ENCODE measurements at regions not wholly inside any gene's neighbourhood (a gene's known extent, or its start where the extent isn't known, plus 50 kb on each side); places are given as distances from the start of the nearest gene placed in this dataset.

DNA sequence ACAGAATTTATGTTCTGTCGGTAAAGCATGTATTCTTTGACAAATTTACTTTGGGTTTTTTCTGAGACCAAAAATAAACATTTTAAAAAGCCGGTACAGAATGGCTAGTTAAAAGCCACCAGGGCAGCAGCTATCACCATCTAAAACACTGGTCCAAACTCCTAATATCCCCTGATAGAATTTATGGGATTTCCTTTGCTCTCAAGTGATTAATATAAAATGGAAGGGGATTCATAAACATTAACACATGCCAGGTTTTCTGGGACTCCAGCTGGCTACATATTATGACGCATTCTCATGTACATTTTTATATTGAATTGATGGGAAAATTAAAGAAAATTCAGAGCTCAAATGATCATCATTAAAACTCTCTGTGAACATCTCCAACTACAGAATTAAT is 640.8 kb downstream of the C12orf50 start:
- POLR2A ChIA-PET: no interaction called here
- H3K36me3 ChIP-seq (replicated peaks in 1 of 2; ENCODE audit: control extremely low read depth in 1 of 2, control insufficient read depth in 1 of 2, extremely low read depth in 1 of 2, insufficient read depth in 2 of 2, low read length in 1 of 2): no peaks in the 10 kb centered on the region
- no CpG with 5 or more reads among the region's 3 CpGs for WGBS (ENCODE audit: insufficient coverage)

DNA sequence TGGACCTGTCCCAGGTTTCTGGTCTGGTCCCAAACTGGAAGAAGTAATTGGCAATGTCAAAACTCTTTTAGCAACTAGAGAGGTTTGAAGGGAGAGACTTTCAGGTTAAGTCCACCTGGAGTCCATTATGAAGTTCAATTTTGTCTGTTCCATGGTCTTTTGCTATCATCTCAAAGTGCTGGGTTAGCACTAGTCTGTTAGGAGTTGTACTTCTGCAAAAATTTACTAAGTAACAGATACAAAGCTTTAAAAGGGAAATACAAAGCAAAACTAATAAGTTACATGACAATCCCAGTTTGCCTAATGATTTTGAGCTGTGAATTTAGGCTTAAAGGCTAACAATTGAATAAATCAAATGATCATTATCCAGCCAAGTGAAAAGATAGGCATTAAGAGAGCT is 643.9 kb downstream of the C12orf50 start:
- Mint-ChIP-seq H3K9me3 (ENCODE audit: insufficient read depth) (no peaks in the 10 kb centered on the region), H3K27ac (no peak overlapping the region), H3K4me1 (peaks cover 5% of the 10 kb centered on the region), H3K27me3 (no peaks in the 10 kb centered on the region), H3K4me3 (no peak overlapping the region)
- H3K36me3 ChIP-seq (replicated peaks in 1 of 2; ENCODE audit: control extremely low read depth in 1 of 2, control insufficient read depth in 1 of 2, extremely low read depth in 1 of 2, insufficient read depth in 2 of 2, low read length in 1 of 2): no peaks in the 10 kb centered on the region
- DNase-seq (no peak), ATAC-seq (ENCODE audit: low read depth) (no peak)
- no peak overlapping the region for H3K27ac ChIP-seq (ENCODE audit: low read length in 2 of 2)
- no peak overlapping the region for H2AFZ ChIP-seq (ENCODE audit: insufficient read depth, low read depth, low read length, poor library complexity, severe bottlenecking)
- H3K4me1 ChIP-seq (ENCODE audit: control insufficient read depth in 2 of 2, insufficient read depth in 2 of 2, low read length in 2 of 2): no peaks in the 10 kb centered on the region
- CTCF ChIA-PET: no interaction called here
- H3K4me2 ChIP-seq (replicated peaks; ENCODE audit: low read depth, low read length, poor library complexity, severe bottlenecking): no peak overlapping the region
- POLR2A ChIA-PET: no interaction called here
- no peaks in the 10 kb centered on the region for H4K20me1 ChIP-seq (ENCODE audit: control insufficient read depth, insufficient read depth, low read length, poor library complexity, severe bottlenecking)
- H3K79me2 ChIP-seq (ENCODE audit: control insufficient read depth, insufficient read depth, low read length): no peaks in the 10 kb centered on the region
- TF ChIP-seq, protein P1, sequence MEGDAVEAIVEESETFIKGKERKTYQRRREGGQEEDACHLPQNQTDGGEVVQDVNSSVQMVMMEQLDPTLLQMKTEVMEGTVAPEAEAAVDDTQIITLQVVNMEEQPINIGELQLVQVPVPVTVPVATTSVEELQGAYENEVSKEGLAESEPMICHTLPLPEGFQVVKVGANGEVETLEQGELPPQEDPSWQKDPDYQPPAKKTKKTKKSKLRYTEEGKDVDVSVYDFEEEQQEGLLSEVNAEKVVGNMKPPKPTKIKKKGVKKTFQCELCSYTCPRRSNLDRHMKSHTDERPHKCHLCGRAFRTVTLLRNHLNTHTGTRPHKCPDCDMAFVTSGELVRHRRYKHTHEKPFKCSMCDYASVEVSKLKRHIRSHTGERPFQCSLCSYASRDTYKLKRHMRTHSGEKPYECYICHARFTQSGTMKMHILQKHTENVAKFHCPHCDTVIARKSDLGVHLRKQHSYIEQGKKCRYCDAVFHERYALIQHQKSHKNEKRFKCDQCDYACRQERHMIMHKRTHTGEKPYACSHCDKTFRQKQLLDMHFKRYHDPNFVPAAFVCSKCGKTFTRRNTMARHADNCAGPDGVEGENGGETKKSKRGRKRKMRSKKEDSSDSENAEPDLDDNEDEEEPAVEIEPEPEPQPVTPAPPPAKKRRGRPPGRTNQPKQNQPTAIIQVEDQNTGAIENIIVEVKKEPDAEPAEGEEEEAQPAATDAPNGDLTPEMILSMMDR (IDR thresholded peaks at IDR 0.05): no peak
- no peak for TF ChIP-seq EZH2 (IDR thresholded peaks at IDR 0.05; ENCODE audit: borderline replicate concordance, insufficient read depth, low read depth, low read length, poor library complexity, severe bottlenecking)
- H3K9ac ChIP-seq (ENCODE audit: low read length): no peak overlapping the region
- H3K9me3 ChIP-seq (ENCODE audit: control extremely low read depth in 1 of 3, control insufficient read depth in 2 of 3, insufficient read depth in 1 of 3, low read length in 2 of 3): no peaks in the 10 kb centered on the region
- intact Hi-C loops (cut with micrococcal nuclease): no loop called here
- H3K4me3 ChIP-seq (ENCODE audit: control extremely low read depth in 1 of 5, extremely low read depth in 1 of 5, insufficient read depth in 1 of 5, low read depth in 2 of 5, low read length in 4 of 5): no peak overlapping the region
- H3K27me3 ChIP-seq (replicated peaks in 1 of 4; ENCODE audit: control extremely low read depth in 1 of 4, control insufficient read depth in 3 of 4, insufficient read depth in 4 of 4, low read length in 3 of 4): no peaks in the 10 kb centered on the region

More for the DNA sequence above, 640.8 kb downstream of the C12orf50 start:
- Histone ChIP-seq H3K4me2 (replicated peaks; ENCODE audit: low read depth, low read length, poor library complexity, severe bottlenecking) (no peak overlapping the region), H3K79me2 (ENCODE audit: control insufficient read depth, insufficient read depth, low read length) (no peaks in the 10 kb centered on the region), H3K27ac (ENCODE audit: low read length in 2 of 2) (no peak overlapping the region), H3K9me3 (ENCODE audit: control extremely low read depth in 1 of 3, control insufficient read depth in 2 of 3, insufficient read depth in 1 of 3, low read length in 2 of 3) (no peaks in the 10 kb centered on the region), H3K4me1 (ENCODE audit: control insufficient read depth in 2 of 2, insufficient read depth in 2 of 2, low read length in 2 of 2) (no peaks in the 10 kb centered on the region), H3K9ac (ENCODE audit: low read length) (no peak overlapping the region), H4K20me1 (ENCODE audit: control insufficient read depth, insufficient read depth, low read length, poor library complexity, severe bottlenecking) (no peaks in the 10 kb centered on the region), H2AFZ (ENCODE audit: insufficient read depth, low read depth, low read length, poor library complexity, severe bottlenecking) (no peak overlapping the region), H3K4me3 (ENCODE audit: control extremely low read depth in 1 of 5, extremely low read depth in 1 of 5, insufficient read depth in 1 of 5, low read depth in 2 of 5, low read length in 4 of 5) (no peak overlapping the region), H3K27me3 (replicated peaks in 1 of 4; ENCODE audit: control extremely low read depth in 1 of 4, control insufficient read depth in 3 of 4, insufficient read depth in 4 of 4, low read length in 3 of 4) (no peaks in the 10 kb centered on the region)
- intact Hi-C loops (cut with micrococcal nuclease): no loop called here
- ATAC-seq (ENCODE audit: low read depth) (no peak), DNase-seq (no peak)
- H3K4me1 Mint-ChIP-seq: peaks cover 2% of the 10 kb centered on the region
- H3K27me3 Mint-ChIP-seq: no peaks in the 10 kb centered on the region
- CTCF ChIA-PET: no interaction called here
- no peaks in the 10 kb centered on the region for H3K9me3 Mint-ChIP-seq (ENCODE audit: insufficient read depth)
- no peak overlapping the region for H3K27ac Mint-ChIP-seq
- H3K4me3 Mint-ChIP-seq: no peak overlapping the region
- no peak for TF ChIP-seq EZH2 (IDR thresholded peaks at IDR 0.05; ENCODE audit: borderline replicate concordance, insufficient read depth, low read depth, low read length, poor library complexity, severe bottlenecking)
- TF ChIP-seq, protein P1 (IDR thresholded peaks at IDR 0.05): no peak

Measured in B cell (primary cell).